ENCODE measurements at regions not wholly inside any gene's neighbourhood (a gene's known extent, or its start where the extent isn't known, plus 50 kb on each side); places are given as distances from the start of the nearest gene placed in this dataset.
"Not testable (repeated sequence)": the region's sequence is repeated elsewhere in the genome, so short reads cannot be mapped to it uniquely, and the experiment has no call there.

- DNase-seq (ENCODE audit: low read depth): not testable (repeated sequence)
Measured at GRCh38 chrX:67213686-67214085, 330.1 kb upstream of the AR start.

- peak; percentile 8 for DNase-seq (ENCODE audit: low read depth)
Measured at GRCh38 chrX:67207912-67208311, 335.9 kb upstream of the AR start.

GRCh38 chrX:67159437-67159836, 384.4 kb upstream of the AR start:
- no peak for DNase-seq (ENCODE audit: low read depth)

- no peak for DNase-seq (ENCODE audit: low read depth)
Measured at GRCh38 chrX:67114635-67115034, 429.2 kb upstream of the AR start.

GRCh38 chrX:67105758-67106116, 438.1 kb upstream of the AR start:
- no peak for DNase-seq (ENCODE audit: low read depth)

GRCh38 chrX:67104982-67105757, 438.7 kb upstream of the AR start:
- no peak for DNase-seq (ENCODE audit: low read depth)

GRCh38 chrX:67100031-67100884, 443.6 kb upstream of the AR start:
- no peak for DNase-seq (ENCODE audit: low read depth)

GRCh38 chrX:67094061-67094460, 449.8 kb upstream of the AR start:
- DNase-seq (ENCODE audit: low read depth): no peak

GRCh38 chrX:67050760-67051159, 411.9 kb upstream of the EDA2R start:
- no peak for DNase-seq (ENCODE audit: low read depth)

- no peak for DNase-seq (ENCODE audit: low read depth)
Measured at GRCh38 chrX:67044866-67045265, 406.0 kb upstream of the EDA2R start.

- no peak for DNase-seq (ENCODE audit: low read depth)
Measured at GRCh38 chrX:67044029-67044653, 405.3 kb upstream of the EDA2R start.

GRCh38 chrX:67004451-67004850, 365.6 kb upstream of the EDA2R start:
- DNase-seq (ENCODE audit: low read depth): no peak

- no peak for DNase-seq (ENCODE audit: low read depth)
Measured at GRCh38 chrX:66994729-66995128, 355.9 kb upstream of the EDA2R start.

- not testable (repeated sequence) for DNase-seq (ENCODE audit: low read depth)
Measured at GRCh38 chrX:66992077-66992476, 353.2 kb upstream of the EDA2R start.

- no peak for DNase-seq (ENCODE audit: low read depth)
Measured at GRCh38 chrX:66988331-66988730, 349.5 kb upstream of the EDA2R start.

- DNase-seq (ENCODE audit: low read depth): no peak
Measured at GRCh38 chrX:66961665-66962064, 322.8 kb upstream of the EDA2R start.

GRCh38 chrX:66931713-66932112, 292.8 kb upstream of the EDA2R start:
- no peak for DNase-seq (ENCODE audit: low read depth)

- not testable (repeated sequence) for DNase-seq (ENCODE audit: low read depth)
Measured at GRCh38 chrX:66930516-66930915, 291.6 kb upstream of the EDA2R start.

GRCh38 chrX:66920296-66920695, 281.4 kb upstream of the EDA2R start:
- no peak for DNase-seq (ENCODE audit: low read depth)

GRCh38 chrX:66919280-66919832, 280.5 kb upstream of the EDA2R start:
- DNase-seq (ENCODE audit: low read depth): no peak

- no peak for DNase-seq (ENCODE audit: low read depth)
Measured at GRCh38 chrX:66918511-66918910, 279.6 kb upstream of the EDA2R start.

- no peak for DNase-seq (ENCODE audit: low read depth)
Measured at GRCh38 chrX:66915893-66916292, 277.0 kb upstream of the EDA2R start.

- DNase-seq (ENCODE audit: low read depth): no peak
Measured at GRCh38 chrX:66914080-66914479, 275.2 kb upstream of the EDA2R start.

All from CMK (cell line).